Cerebellar nuclear complex (tissue), 1 donor: ENCODE measurements at regions not wholly inside any gene's neighbourhood (a gene's known extent, or its start where the extent isn't known, plus 50 kb on each side); places are given as distances from the start of the nearest gene placed in this dataset.
"Not testable (repeated sequence)": the region's sequence is repeated elsewhere in the genome, so short reads cannot be mapped to it uniquely, and the experiment has no call there.

ENCODE experiments used
- DNase-seq, 2 experiments: peaks; one replicate each; lab custom pipeline; 2025; lab: John Stamatoyannopoulos, UW

GRCh38 chr2:239745386-239746227 is 279.5 kb downstream of the NDUFA10 start:
- no peak for DNase-seq

- DNase-seq: no peak
Observed at GRCh38 chr2:239744706-239745340, 280.3 kb downstream of the NDUFA10 start.

- no peak for DNase-seq
Observed at GRCh38 chr2:239743206-239743605, 281.9 kb downstream of the NDUFA10 start.

GRCh38 chr2:239742377-239742776 is 282.8 kb downstream of the NDUFA10 start:
- DNase-seq: no peak

GRCh38 chr2:239739206-239739605 is 285.9 kb downstream of the NDUFA10 start:
- DNase-seq: no peak

- no peak for DNase-seq
Observed at GRCh38 chr2:239738159-239738558, 287.0 kb downstream of the NDUFA10 start.

GRCh38 chr2:239737144-239737463 is 288.0 kb downstream of the NDUFA10 start:
- DNase-seq: no peak

GRCh38 chr2:239736358-239737143 is 288.6 kb downstream of the NDUFA10 start:
- DNase-seq: no peak

- DNase-seq: no peak
Observed at GRCh38 chr2:239735829-239736357, 289.2 kb downstream of the NDUFA10 start.

- DNase-seq: no peak
Observed at GRCh38 chr2:239735131-239735828, 289.9 kb downstream of the NDUFA10 start.

- DNase-seq: no peak
Observed at GRCh38 chr2:239734436-239735005, 290.6 kb downstream of the NDUFA10 start.

GRCh38 chr2:239732666-239733010 is 292.5 kb downstream of the NDUFA10 start:
- DNase-seq: no peak

- DNase-seq: no peak
Observed at GRCh38 chr2:239731998-239732665, 293.0 kb downstream of the NDUFA10 start.

GRCh38 chr2:239731422-239731821 is 293.7 kb downstream of the NDUFA10 start:
- no peak for DNase-seq

GRCh38 chr2:239730897-239731296 is 294.2 kb downstream of the NDUFA10 start:
- DNase-seq: no peak

GRCh38 chr2:239730567-239730882 is 294.6 kb downstream of the NDUFA10 start:
- DNase-seq: not testable (repeated sequence)

GRCh38 chr2:239729681-239730566 is 295.2 kb downstream of the NDUFA10 start:
- no peak for DNase-seq

- no peak for DNase-seq
Observed at GRCh38 chr2:239729151-239729550, 296.0 kb downstream of the NDUFA10 start.

- DNase-seq: no peak
Observed at GRCh38 chr2:239728751-239729150, 296.4 kb downstream of the NDUFA10 start.
